ENCODE measurements at regions not wholly inside any gene's neighbourhood (a gene's known extent, or its start where the extent isn't known, plus 50 kb on each side); places are given as distances from the start of the nearest gene placed in this dataset.

DNA sequence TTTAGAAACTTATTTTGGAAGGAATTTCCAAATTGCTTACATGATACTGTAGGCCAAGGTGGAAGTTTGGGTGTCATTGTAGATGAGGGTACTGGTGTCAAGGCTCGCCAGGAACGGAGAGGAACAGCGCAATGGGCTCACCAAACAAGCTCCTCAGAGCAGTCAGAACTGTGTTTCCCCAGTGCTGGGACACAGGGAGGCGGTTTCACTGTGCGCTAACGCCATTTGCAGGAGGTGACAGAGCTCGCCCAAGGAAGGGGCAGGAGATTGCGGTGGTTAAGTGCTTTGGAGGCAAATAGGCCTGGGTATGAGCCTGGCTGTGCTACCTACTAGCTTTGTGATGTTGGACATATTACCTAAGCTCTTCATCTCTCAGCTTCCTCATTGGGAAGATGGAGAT, 57.3 kb downstream of the HHEX start:
- no peaks in the 10 kb centered on the region for H3K9me3 ChIP-seq (replicated peaks)
- no peaks in the 10 kb centered on the region for H3K36me3 ChIP-seq
- no peak overlapping the region for H3K27ac ChIP-seq
- no peaks in the 10 kb centered on the region for H3K27me3 ChIP-seq
- DNase-seq = no peak
- no peak overlapping the region for H3K4me3 ChIP-seq
- H3K4me1 ChIP-seq = no peaks in the 10 kb centered on the region

DNA sequence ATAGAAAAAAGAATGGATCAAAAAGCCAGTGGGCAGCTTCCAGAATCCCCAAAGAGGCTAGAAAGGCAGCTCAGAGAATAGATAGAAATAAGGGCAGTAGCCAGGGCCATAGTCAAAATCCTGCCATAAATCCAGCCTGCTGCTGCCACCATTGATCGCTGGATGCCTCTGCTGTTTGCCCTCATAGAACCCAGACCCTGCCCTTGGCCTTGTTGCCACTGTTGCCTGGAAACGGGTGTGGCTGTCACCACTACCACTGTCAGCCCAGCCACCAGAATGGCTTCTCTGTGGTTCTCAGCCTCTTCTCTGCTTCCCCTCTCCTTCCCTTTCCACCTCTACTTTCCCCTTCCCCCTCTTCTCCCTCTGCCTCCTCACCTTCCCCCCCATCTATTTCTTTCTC, 57.8 kb downstream of the HHEX start:
- Histone ChIP-seq H3K4me1 (no peaks in the 10 kb centered on the region), H3K9me3 (replicated peaks) (no peaks in the 10 kb centered on the region)

GRCh38 chr10:92750791-92751533, 61.2 kb downstream of the HHEX start:
- no peak overlapping the region for H3K27ac ChIP-seq
- no peaks in the 10 kb centered on the region for H3K9me3 ChIP-seq (replicated peaks)
- no peaks in the 10 kb centered on the region for H3K36me3 ChIP-seq
- no peak for DNase-seq
- peaks cover 2% of the 10 kb centered on the region for H3K4me1 ChIP-seq
- no peak overlapping the region for H3K4me3 ChIP-seq
- no peaks in the 10 kb centered on the region for H3K27me3 ChIP-seq

More for the DNA sequence above, 57.8 kb downstream of the HHEX start:
- H3K27ac ChIP-seq = no peak overlapping the region
- no peaks in the 10 kb centered on the region for H3K27me3 ChIP-seq
- no peak for DNase-seq
- H3K36me3 ChIP-seq = no peaks in the 10 kb centered on the region
- no peak overlapping the region for H3K4me3 ChIP-seq

DNA sequence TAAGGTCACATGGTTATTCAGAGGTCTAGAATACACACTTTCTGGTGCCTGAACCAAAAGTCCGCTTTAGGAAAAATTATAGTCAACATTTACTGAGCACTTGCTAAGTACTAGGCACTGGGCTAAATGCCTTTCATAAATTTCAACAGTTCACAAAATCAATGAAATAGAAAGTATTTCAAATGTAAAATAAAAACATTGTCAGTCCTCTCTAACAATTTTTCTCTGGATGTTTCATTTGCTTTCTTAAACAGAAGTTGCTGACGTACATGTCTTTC, 61.7 kb downstream of the HHEX start:
- H3K36me3 ChIP-seq = no peaks in the 10 kb centered on the region
- peaks cover 7% of the 10 kb centered on the region for H3K4me1 ChIP-seq
- no peak overlapping the region for H3K27ac ChIP-seq
- H3K9me3 ChIP-seq (replicated peaks) = no peaks in the 10 kb centered on the region
- no peak for DNase-seq
- no peak overlapping the region for H3K4me3 ChIP-seq
- no peaks in the 10 kb centered on the region for H3K27me3 ChIP-seq

DNA sequence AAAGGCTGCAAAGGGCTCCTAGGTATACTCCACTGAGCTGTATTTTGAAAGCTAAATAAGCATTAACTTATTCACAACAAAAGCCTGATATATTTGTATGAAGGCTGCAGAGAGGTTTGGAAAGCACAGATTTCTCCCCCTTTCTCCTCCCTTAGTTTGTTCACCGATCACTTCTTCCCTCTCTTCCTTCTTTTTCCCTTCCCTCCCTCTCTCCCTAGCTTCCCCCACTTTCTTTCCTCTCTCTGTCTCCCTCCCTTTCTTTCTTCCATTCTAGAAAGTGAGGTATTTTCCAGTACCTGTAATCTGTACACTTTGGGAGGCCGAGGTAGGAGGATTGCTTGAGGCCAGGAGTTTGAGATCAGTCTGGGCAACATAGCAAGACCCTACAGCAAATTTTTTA, 62.1 kb downstream of the HHEX start:
- no peak overlapping the region for H3K27ac ChIP-seq
- no peak overlapping the region for H3K4me3 ChIP-seq
- H3K9me3 ChIP-seq (replicated peaks) = no peaks in the 10 kb centered on the region
- no peak for DNase-seq
- H3K27me3 ChIP-seq = no peaks in the 10 kb centered on the region
- no peaks in the 10 kb centered on the region for H3K36me3 ChIP-seq
- peaks cover 9% of the 10 kb centered on the region for H3K4me1 ChIP-seq

GRCh38 chr10:92753865-92754264, 64.1 kb downstream of the HHEX start:
- Histone ChIP-seq H3K9me3 (replicated peaks) (no peaks in the 10 kb centered on the region), H3K4me3 (no peak overlapping the region), H3K27ac (no peak overlapping the region), H3K4me1 (peaks cover 14% of the 10 kb centered on the region), H3K36me3 (no peaks in the 10 kb centered on the region), H3K27me3 (no peaks in the 10 kb centered on the region)
- no peak for DNase-seq

- Histone ChIP-seq H3K27ac (no peak overlapping the region), H3K9me3 (replicated peaks) (no peaks in the 10 kb centered on the region), H3K4me3 (peak overlapping the region; percentile 48), H3K27me3 (no peaks in the 10 kb centered on the region), H3K4me1 (peaks cover 14% of the 10 kb centered on the region), H3K36me3 (no peaks in the 10 kb centered on the region)
- peak in 1 of 2 experiments; percentile 4 for DNase-seq
Observed at GRCh38 chr10:92755725-92756124, 66.0 kb downstream of the HHEX start.

DNA sequence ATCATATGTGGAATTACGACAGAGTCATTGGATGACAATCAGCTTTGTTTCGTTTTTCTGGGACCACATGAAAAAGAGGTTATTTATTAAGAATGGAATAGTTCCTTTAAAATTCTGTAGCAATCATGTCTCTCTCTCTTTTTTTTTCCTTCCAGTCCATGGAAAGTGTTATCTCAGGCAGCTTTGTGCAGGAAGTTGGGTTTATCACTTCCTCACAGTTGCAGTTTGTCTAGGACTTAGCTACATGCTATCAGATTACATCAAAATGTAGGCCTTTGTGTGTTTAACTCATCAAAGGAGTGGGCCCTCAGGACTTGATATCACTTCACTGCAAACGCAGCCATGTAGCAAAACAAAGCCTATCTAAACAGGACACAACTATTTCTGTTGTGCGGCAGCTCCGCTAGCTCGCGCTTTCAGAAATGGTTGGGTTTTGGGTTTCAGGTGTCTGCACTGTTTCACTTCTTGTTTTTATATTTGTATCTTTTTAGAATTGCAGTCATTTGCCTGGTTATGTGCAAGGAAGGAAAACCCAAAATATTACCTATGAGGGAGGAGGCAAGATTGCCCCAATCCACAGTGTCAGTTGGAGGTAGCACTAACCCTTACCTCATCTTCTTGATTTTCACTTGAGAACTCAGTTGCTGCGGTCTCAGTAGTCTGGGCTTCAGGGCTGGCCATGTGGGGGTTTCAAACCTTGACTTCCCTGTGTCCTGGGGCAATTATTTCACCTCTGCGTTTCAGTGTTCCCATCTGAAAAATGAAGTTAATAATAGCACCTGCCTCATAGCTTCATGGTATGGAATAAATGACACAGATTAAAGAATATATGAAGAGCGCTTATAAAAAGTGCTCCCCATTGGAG, 66.7 kb downstream of the HHEX start:
- H3K4me3 ChIP-seq = peak overlapping the region; percentile 48
- H3K27me3 ChIP-seq = no peaks in the 10 kb centered on the region
- H3K36me3 ChIP-seq = no peaks in the 10 kb centered on the region
- H3K9me3 ChIP-seq (replicated peaks) = no peaks in the 10 kb centered on the region
- peaks cover 14% of the 10 kb centered on the region for H3K4me1 ChIP-seq
- peak; percentile 2 to 41 for DNase-seq
- no peak overlapping the region; the same call in 1 of the 2 replicates for H3K27ac ChIP-seq

DNA sequence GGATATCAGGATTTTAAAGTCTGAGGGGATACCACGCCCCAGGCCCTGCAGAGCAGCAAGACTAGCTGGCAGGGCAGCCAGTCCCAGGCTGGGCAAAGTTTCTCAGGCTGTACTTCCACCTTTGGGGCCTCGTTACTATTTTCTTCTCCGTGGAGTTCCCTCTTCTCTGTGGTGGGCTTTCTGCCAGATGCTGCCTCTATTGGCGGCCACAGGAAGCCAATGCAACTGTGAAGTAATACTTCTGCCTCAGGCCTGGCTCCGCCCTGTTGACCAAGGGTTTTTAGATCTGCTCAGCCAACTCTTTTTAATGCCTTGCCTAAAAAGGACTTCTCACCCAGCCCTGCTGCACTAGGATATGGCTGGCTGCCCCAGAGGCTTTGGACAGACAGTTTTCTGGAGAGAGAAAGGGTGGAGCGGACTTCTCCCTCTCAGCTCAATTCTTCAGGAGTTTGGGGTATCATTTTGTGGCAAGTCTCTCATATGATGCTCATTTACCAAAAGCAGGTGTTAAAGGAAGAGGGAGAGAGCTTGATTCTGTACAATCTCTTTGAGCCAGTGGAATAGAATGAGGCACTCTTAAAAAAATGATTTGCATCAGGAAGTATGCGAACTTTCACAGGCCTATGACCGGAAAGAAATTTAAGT, 67.4 kb downstream of the HHEX start:
- no peaks in the 10 kb centered on the region for H3K36me3 ChIP-seq
- peak overlapping the region; percentile 48 for H3K4me3 ChIP-seq
- no peaks in the 10 kb centered on the region for H3K9me3 ChIP-seq (replicated peaks)
- H3K27ac ChIP-seq = no peak overlapping the region; the same call in 1 of the 2 replicates
- H3K27me3 ChIP-seq = no peaks in the 10 kb centered on the region
- H3K4me1 ChIP-seq = peaks cover 14% of the 10 kb centered on the region
- DNase-seq = peak; percentile 58 to 77

GRCh38 chr10:92757711-92758104, 68.0 kb downstream of the HHEX start:
- H3K4me1 ChIP-seq = peaks cover 14% of the 10 kb centered on the region
- no peak overlapping the region for H3K4me3 ChIP-seq
- H3K9me3 ChIP-seq (replicated peaks) = no peaks in the 10 kb centered on the region
- H3K27me3 ChIP-seq = no peaks in the 10 kb centered on the region
- DNase-seq = no peak
- H3K36me3 ChIP-seq = no peaks in the 10 kb centered on the region
- H3K27ac ChIP-seq = no peak overlapping the region

GRCh38 chr10:92758594-92758993, 68.8 kb downstream of the HHEX start:
- Histone ChIP-seq H3K9me3 (replicated peaks) (no peaks in the 10 kb centered on the region), H3K4me1 (peaks cover 14% of the 10 kb centered on the region), H3K4me3 (no peak overlapping the region), H3K27ac (no peak overlapping the region), H3K27me3 (no peaks in the 10 kb centered on the region), H3K36me3 (no peaks in the 10 kb centered on the region)
- no peak for DNase-seq

- Histone ChIP-seq H3K27ac (no peak overlapping the region), H3K4me3 (no peak overlapping the region), H3K27me3 (no peaks in the 10 kb centered on the region), H3K4me1 (peaks cover 14% of the 10 kb centered on the region), H3K9me3 (replicated peaks) (no peaks in the 10 kb centered on the region), H3K36me3 (no peaks in the 10 kb centered on the region)
- no peak for DNase-seq
Observed at GRCh38 chr10:92760609-92761008, 70.9 kb downstream of the HHEX start.

DNA sequence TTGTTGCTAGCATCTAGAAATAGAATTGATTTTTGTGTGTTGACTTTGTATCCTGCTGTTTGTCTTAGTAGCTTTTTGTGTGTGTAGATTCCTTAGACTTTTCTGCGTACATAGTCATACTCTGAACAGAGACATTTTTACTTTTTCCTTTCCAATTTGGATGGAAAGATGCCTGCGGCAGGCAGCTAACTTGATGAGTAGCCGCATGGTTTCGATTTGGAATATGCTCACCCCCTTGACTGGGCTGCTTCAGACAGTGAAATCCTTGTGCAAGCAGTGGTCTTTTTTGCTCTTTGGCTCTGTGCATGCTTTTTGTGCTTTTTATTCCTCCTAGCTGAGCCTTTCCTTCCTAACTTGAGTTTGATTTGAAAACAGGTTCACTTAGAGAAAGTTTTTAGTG, 71.8 kb downstream of the HHEX start:
- peaks cover 7% of the 10 kb centered on the region for H3K4me1 ChIP-seq
- DNase-seq = no peak
- H3K27me3 ChIP-seq = no peaks in the 10 kb centered on the region
- H3K4me3 ChIP-seq = no peak overlapping the region
- H3K9me3 ChIP-seq (replicated peaks) = no peaks in the 10 kb centered on the region
- H3K36me3 ChIP-seq = no peaks in the 10 kb centered on the region
- H3K27ac ChIP-seq = no peak overlapping the region

DNA sequence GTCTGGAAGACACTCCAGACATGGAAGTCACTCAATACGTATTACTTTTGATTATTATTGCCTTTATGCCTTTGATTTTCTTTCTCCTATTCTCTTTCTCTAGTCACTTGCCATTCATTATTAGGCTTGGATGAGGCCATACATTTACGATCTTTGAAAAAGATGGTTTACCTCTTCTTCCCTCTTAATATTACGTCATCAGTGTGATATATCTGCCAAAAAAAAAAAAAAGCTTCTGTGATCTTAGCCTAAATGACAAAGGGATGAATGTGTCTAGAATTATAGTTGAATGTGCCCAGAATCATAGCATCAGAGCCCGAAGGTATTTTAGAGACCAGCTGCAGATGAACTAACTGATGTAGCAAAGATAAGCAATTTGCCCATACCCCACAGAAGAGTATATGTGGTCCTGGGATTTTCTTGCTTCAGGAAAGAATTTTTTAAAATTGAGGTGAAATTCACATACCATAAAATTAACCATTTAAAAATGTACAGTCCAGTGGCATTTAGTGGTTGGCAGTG, 73.9 kb downstream of the HHEX start:
- Histone ChIP-seq H3K27ac (no peak overlapping the region), H3K4me1 (no peaks in the 10 kb centered on the region), H3K4me3 (no peak overlapping the region), H3K36me3 (no peaks in the 10 kb centered on the region), H3K27me3 (no peaks in the 10 kb centered on the region), H3K9me3 (replicated peaks) (no peaks in the 10 kb centered on the region)
- no peak for DNase-seq

GRCh38 chr10:92766451-92766850, 76.7 kb downstream of the HHEX start:
- H3K4me3 ChIP-seq = no peak overlapping the region
- H3K4me1 ChIP-seq = no peaks in the 10 kb centered on the region
- no peaks in the 10 kb centered on the region for H3K27me3 ChIP-seq

More at GRCh38 chr10:92766451-92766850, 76.7 kb downstream of the HHEX start:
- Histone ChIP-seq H3K27ac (no peak overlapping the region), H3K36me3 (no peaks in the 10 kb centered on the region), H3K9me3 (replicated peaks) (no peaks in the 10 kb centered on the region)
- no peak for DNase-seq
